Endodermal cell (in vitro differentiated cells): ENCODE measurements at regions not wholly inside any gene's neighbourhood (a gene's known extent, or its start where the extent isn't known, plus 50 kb on each side); places are given as distances from the start of the nearest gene placed in this dataset.

Experiments
- DNase-seq: peaks from one replicate; pipeline ENCODE4 v3.0.0-alpha.2; 2017
- H3K27ac ChIP-seq: 2 replicates; pipeline ENCODE4 v1.5.1; 2013; ENCODE audit warnings: mild to moderate bottlenecking, low read depth, low read length, moderate library complexity
- H3K27me3 ChIP-seq: 2 replicates; pipeline ENCODE4 v1.6.1; 2013; ENCODE audit warnings: mild to moderate bottlenecking, low read length, moderate library complexity; ENCODE audit not compliant: insufficient read depth, control insufficient read depth, poor library complexity, severe bottlenecking
- H3K36me3 ChIP-seq: 2 replicates; pipeline ENCODE4 v1.7.0; 2013; ENCODE audit warnings: mild to moderate bottlenecking, low read length, moderate library complexity; ENCODE audit not compliant: control insufficient read depth, insufficient read depth
- H3K4me1 ChIP-seq: one replicate; pipeline ENCODE4 v1.7.0; 2013; ENCODE audit warnings: low read length; ENCODE audit not compliant: control insufficient read depth, insufficient read depth
- H3K4me3 ChIP-seq: 2 replicates; pipeline ENCODE4 v1.5.1; 2013; ENCODE audit warnings: mild to moderate bottlenecking, low read length, moderate library complexity
- H3K9ac ChIP-seq: 2 replicates; pipeline ENCODE4 v1.6.1; 2013; ENCODE audit warnings: mild to moderate bottlenecking, low read length, moderate library complexity; ENCODE audit not compliant: poor library complexity, severe bottlenecking; ENCODE audit errors: extremely low read depth
- H3K9me3 ChIP-seq: 2 replicates; pipeline ENCODE4 v1.6.1; 2013; ENCODE audit warnings: mild to moderate bottlenecking, low read length, moderate library complexity; ENCODE audit not compliant: control insufficient read depth
- H3K27ac Mint-ChIP-seq: 2 replicates; pipeline ENCODE4 v1.8.0; 2020; ENCODE audit warnings: mixed read lengths
- H3K27me3 Mint-ChIP-seq: 2 replicates; pipeline ENCODE4 v1.8.0; 2021; ENCODE audit warnings: mild to moderate bottlenecking, mixed read lengths; ENCODE audit not compliant: insufficient read depth
- H3K36me3 Mint-ChIP-seq: 2 replicates; pipeline ENCODE4 v1.8.0; 2020; ENCODE audit warnings: low read depth, mixed read lengths
- H3K4me1 Mint-ChIP-seq: 2 replicates; pipeline ENCODE4 v1.8.0; 2020; ENCODE audit warnings: mixed read lengths
- H3K4me3 Mint-ChIP-seq: 2 replicates; pipeline ENCODE4 v1.8.0; 2020; ENCODE audit warnings: mild to moderate bottlenecking, moderate library complexity, mixed read lengths
- H3K9me3 Mint-ChIP-seq: 2 replicates; pipeline ENCODE4 v1.8.0; 2020; ENCODE audit warnings: mild to moderate bottlenecking, mixed read lengths
- WGBS, 2 experiments: methylation state at CpG; one replicate each; pipeline versions ENCODE4 v1.1.5 to v1.1.7; 2013; ENCODE audit warnings: missing lambda C conversion rate in 2 of 2, mixed read lengths in 1 of 2; ENCODE audit not compliant: insufficient coverage in 1 of 2, insufficient read length in 1 of 2; 5-methylcytosine and 5-hydroxymethylcytosine counted together
- TF ChIP-seq, protein P1 (sequence below): fragments of 200-600 bp; sonication (generic); conservative IDR thresholded peaks from 2 replicates; pipeline ENCODE4 v1.5.0; 2021; ENCODE audit warnings: antibody characterized with exemption, mild to moderate bottlenecking

DNA sequence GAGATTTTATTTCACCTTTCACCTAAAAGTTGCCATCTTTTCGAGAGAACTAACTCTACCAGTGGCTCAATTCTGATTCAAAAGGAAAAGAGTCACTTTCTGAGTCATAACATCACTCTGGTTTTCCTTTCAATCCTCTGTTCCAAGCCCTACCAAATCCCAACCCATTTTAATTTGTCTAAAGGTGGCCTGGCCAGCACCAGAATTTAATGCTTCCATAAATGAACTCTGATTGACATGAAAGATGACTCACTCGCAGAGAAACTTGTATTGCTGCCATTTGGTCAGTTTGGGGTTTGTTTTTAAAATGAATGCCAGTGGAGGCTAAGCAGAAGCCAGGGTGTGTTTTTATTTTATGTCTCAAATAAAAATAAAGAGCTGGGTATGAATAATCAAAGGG lies 117.4 kb upstream of the SOX5 start:
- Mint-ChIP-seq H3K27me3 (no peaks in the 10 kb centered on the region), H3K9me3 (peaks cover 5% of the 10 kb centered on the region), H3K4me3 (no peak overlapping the region), H3K4me1 (peaks cover 40% of the 10 kb centered on the region), H3K36me3 (peaks cover 2% of the 10 kb centered on the region), H3K27ac (no peak overlapping the region)
- Histone ChIP-seq H3K27ac (no peak overlapping the region), H3K9ac (no peak overlapping the region), H3K4me3 (no peak overlapping the region), H3K27me3 (no peaks in the 10 kb centered on the region), H3K4me1 (peaks cover 4% of the 10 kb centered on the region), H3K9me3 (no peaks in the 10 kb centered on the region), H3K36me3 (no peaks in the 10 kb centered on the region)
- DNase-seq = no peak
- TF ChIP-seq, protein P1, sequence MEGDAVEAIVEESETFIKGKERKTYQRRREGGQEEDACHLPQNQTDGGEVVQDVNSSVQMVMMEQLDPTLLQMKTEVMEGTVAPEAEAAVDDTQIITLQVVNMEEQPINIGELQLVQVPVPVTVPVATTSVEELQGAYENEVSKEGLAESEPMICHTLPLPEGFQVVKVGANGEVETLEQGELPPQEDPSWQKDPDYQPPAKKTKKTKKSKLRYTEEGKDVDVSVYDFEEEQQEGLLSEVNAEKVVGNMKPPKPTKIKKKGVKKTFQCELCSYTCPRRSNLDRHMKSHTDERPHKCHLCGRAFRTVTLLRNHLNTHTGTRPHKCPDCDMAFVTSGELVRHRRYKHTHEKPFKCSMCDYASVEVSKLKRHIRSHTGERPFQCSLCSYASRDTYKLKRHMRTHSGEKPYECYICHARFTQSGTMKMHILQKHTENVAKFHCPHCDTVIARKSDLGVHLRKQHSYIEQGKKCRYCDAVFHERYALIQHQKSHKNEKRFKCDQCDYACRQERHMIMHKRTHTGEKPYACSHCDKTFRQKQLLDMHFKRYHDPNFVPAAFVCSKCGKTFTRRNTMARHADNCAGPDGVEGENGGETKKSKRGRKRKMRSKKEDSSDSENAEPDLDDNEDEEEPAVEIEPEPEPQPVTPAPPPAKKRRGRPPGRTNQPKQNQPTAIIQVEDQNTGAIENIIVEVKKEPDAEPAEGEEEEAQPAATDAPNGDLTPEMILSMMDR = no peak
- 98 to 100% methylated on average over 1 to 2 of the region's 2 CpGs for WGBS, 2 experiments

DNA sequence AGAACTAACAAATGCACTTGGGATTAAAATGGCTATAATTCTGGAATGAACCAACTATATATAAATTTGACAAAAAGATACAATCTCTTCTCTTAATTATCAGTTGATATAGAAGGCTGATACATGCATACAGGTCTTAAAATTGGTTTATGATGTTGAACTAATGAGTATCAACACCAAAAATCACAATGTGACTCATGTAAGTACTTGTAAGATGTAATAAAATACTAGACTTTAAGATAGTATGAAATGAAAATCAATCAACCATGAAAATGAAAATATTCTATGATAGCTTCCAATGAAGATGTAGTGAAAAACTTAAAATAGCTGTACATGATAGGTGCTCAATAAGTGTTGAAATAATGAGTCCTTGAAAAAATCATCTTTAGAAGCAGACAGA lies 116.6 kb upstream of the SOX5 start:
- no peaks in the 10 kb centered on the region for H3K36me3 ChIP-seq
- H3K9me3 Mint-ChIP-seq = peaks cover 5% of the 10 kb centered on the region
- TF ChIP-seq, protein P1 = no peak
- H3K36me3 Mint-ChIP-seq = peaks cover 2% of the 10 kb centered on the region
- H3K4me3 ChIP-seq = no peak overlapping the region
- peaks cover 40% of the 10 kb centered on the region for H3K4me1 Mint-ChIP-seq
- H3K27me3 ChIP-seq = no peaks in the 10 kb centered on the region
- no peak overlapping the region for H3K4me3 Mint-ChIP-seq
- H3K27me3 Mint-ChIP-seq = no peaks in the 10 kb centered on the region
- no peak overlapping the region for H3K27ac Mint-ChIP-seq
- H3K9me3 ChIP-seq = no peaks in the 10 kb centered on the region
- H3K27ac ChIP-seq = no peak overlapping the region
- H3K9ac ChIP-seq = no peak overlapping the region
- H3K4me1 ChIP-seq = peaks cover 4% of the 10 kb centered on the region
- DNase-seq = no peak

DNA sequence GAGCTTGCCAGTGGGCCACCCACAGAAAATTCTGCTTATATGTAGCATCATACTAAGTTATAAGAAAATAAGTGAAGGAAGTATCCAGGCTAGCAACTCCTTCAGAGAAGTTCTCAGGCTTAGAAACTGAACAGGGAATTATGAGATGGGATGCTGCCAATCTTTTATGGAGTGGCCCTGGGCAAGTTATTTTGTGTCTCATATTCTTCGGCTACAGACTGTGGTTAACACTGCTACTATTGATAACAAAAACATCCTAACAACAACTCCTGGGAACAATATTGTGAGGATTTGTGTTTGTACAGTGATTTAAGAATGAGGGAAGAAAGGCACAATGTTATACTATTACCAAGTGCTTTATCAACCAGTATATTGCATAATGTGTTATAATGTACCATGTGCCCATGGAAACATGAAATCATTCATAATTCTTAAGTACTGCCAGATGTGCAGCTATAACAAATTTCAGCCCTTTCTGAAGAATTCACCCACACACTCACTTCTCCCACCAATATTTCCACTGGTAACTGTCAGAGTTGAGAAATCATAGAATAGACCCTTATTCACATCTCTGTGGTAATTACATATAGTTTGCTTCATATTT lies 113.3 kb upstream of the SOX5 start:
- H3K9me3 Mint-ChIP-seq = peaks cover 3% of the 10 kb centered on the region
- DNase-seq = no peak
- 100% methylated on average over 1 of the region's 1 CpG; no CpG with 5 or more reads in 1 of the 2 experiments for WGBS, 2 experiments
- H3K27ac Mint-ChIP-seq = no peak overlapping the region
- peaks cover 12% of the 10 kb centered on the region for H3K4me1 Mint-ChIP-seq
- H3K27me3 ChIP-seq = no peaks in the 10 kb centered on the region
- no peak overlapping the region for H3K9ac ChIP-seq
- H3K4me3 ChIP-seq = no peak overlapping the region
- H3K27me3 Mint-ChIP-seq = no peaks in the 10 kb centered on the region
- no peaks in the 10 kb centered on the region for H3K4me1 ChIP-seq
- H3K9me3 ChIP-seq = no peaks in the 10 kb centered on the region
- TF ChIP-seq, protein P1 = no peak
- H3K4me3 Mint-ChIP-seq = no peak overlapping the region
- no peaks in the 10 kb centered on the region for H3K36me3 ChIP-seq
- H3K27ac ChIP-seq = no peak overlapping the region
- H3K36me3 Mint-ChIP-seq = peaks cover 2% of the 10 kb centered on the region
